HL-60 (cell line): ENCODE measurements at regions not wholly inside any gene's neighbourhood (a gene's known extent, or its start where the extent isn't known, plus 50 kb on each side); places are given as distances from the start of the nearest gene placed in this dataset.

ENCODE experiments used
- POLR2AphosphoS5 ChIP-seq: IDR thresholded peaks from 2 replicates; pipeline ENCODE4 v1.6.1; 2012; ENCODE audit warnings: low read depth
- TF ChIP-seq, protein P1 (sequence below): IDR thresholded peaks from one replicate; pipeline ENCODE4 v1.5.1; 2011; ENCODE audit warnings: low read length, control low read depth, inconsistent platforms; ENCODE audit not compliant: insufficient read depth

DNA sequence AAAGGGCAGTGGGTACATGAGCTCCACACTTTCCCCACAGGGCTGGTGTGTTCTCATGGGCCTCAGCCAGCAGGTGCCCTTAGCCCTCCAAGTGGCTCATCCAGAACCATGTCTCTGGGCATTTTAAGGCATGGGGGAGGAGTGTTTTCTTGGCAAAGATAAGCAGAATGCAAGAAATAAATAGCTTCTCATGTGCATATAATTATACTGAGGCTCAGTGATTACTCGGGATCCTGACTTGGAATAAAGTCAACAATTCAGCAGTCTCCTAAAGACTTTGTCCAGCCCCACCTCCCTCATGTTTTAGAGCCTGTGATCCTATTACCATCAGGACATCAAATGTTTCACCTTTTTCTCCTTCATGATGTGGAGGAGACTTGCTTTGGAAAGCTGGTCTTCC, 92.7 kb upstream of the COG2 start:
- TF ChIP-seq, protein P1, sequence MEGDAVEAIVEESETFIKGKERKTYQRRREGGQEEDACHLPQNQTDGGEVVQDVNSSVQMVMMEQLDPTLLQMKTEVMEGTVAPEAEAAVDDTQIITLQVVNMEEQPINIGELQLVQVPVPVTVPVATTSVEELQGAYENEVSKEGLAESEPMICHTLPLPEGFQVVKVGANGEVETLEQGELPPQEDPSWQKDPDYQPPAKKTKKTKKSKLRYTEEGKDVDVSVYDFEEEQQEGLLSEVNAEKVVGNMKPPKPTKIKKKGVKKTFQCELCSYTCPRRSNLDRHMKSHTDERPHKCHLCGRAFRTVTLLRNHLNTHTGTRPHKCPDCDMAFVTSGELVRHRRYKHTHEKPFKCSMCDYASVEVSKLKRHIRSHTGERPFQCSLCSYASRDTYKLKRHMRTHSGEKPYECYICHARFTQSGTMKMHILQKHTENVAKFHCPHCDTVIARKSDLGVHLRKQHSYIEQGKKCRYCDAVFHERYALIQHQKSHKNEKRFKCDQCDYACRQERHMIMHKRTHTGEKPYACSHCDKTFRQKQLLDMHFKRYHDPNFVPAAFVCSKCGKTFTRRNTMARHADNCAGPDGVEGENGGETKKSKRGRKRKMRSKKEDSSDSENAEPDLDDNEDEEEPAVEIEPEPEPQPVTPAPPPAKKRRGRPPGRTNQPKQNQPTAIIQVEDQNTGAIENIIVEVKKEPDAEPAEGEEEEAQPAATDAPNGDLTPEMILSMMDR: no peak
- TF ChIP-seq POLR2AphosphoS5: no peak
